ENCODE measurements at regions not wholly inside any gene's neighbourhood (a gene's known extent, or its start where the extent isn't known, plus 50 kb on each side); places are given as distances from the start of the nearest gene placed in this dataset.

- H3K4me3 ChIP-seq (replicated peaks; ENCODE audit: low read depth, low read length) = no peak overlapping the region
- no peak for DNase-seq (ENCODE audit: extremely low read depth, low read depth)
- TF ChIP-seq, protein P1, sequence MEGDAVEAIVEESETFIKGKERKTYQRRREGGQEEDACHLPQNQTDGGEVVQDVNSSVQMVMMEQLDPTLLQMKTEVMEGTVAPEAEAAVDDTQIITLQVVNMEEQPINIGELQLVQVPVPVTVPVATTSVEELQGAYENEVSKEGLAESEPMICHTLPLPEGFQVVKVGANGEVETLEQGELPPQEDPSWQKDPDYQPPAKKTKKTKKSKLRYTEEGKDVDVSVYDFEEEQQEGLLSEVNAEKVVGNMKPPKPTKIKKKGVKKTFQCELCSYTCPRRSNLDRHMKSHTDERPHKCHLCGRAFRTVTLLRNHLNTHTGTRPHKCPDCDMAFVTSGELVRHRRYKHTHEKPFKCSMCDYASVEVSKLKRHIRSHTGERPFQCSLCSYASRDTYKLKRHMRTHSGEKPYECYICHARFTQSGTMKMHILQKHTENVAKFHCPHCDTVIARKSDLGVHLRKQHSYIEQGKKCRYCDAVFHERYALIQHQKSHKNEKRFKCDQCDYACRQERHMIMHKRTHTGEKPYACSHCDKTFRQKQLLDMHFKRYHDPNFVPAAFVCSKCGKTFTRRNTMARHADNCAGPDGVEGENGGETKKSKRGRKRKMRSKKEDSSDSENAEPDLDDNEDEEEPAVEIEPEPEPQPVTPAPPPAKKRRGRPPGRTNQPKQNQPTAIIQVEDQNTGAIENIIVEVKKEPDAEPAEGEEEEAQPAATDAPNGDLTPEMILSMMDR (IDR thresholded peaks at IDR 0.05; ENCODE audit: low read depth, low read length, missing control alignments) = no peak
Measured at GRCh38 chr9:86521977-86522376, 167.8 kb upstream of the TUT7 start.

DNA sequence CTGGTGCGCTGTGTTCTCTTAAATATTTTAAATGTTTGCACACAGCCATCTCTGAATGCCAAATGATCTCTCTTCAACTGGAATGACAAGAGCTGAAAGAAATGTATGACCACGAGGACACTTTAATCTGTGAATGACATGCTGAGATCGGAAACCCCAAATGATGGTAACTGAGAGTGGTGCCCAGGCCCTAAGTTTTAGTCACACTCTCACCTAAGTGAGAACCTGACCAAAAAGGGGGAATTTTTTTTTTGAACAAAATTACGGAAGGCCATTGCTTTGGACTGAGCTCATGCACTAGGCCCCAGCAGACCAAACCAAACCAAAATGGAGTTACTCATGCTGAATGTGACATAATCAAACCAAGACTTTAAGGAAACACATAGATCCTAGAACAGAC lies 167.1 kb upstream of the TUT7 start:
- TF ChIP-seq, protein P1 (IDR thresholded peaks at IDR 0.05; ENCODE audit: low read depth, low read length, missing control alignments) = no peak

GRCh38 chr9:86519066-86519615 lies 164.9 kb upstream of the TUT7 start:
- no peak overlapping the region for H3K4me3 ChIP-seq (replicated peaks; ENCODE audit: low read depth, low read length)
- TF ChIP-seq, protein P1 (IDR thresholded peaks at IDR 0.05; ENCODE audit: low read depth, low read length, missing control alignments) = no peak
- DNase-seq (ENCODE audit: extremely low read depth, low read depth) = no peak

More for the DNA sequence above, 167.1 kb upstream of the TUT7 start:
- H3K4me3 ChIP-seq (replicated peaks; ENCODE audit: low read depth, low read length) = no peak overlapping the region
- no peak for DNase-seq (ENCODE audit: extremely low read depth, low read depth)

DNA sequence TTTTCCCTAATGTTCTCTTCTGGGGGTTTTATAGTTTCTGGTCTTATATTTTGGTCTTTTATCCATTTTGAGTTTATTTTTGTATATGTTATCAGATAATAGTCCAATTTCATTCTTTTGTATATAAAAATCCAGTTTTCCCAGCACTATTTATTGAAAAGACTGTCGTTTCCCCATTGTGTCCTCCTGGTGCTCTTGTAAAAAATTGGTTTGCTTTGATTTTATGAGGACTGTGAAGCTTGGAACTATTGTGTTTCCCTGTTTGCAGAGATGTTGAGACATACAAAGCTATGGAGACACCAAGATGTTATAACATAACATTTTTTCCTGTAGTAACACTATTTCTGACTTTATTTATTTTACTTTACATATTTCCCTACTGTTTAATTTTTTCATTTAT lies 163.3 kb upstream of the TUT7 start:
- no peak for DNase-seq (ENCODE audit: extremely low read depth, low read depth)
- TF ChIP-seq, protein P1 (IDR thresholded peaks at IDR 0.05; ENCODE audit: low read depth, low read length, missing control alignments) = no peak

GRCh38 chr9:86516564-86516963 lies 162.4 kb upstream of the TUT7 start:
- DNase-seq (ENCODE audit: extremely low read depth, low read depth) = no peak
- TF ChIP-seq, protein P1 (IDR thresholded peaks at IDR 0.05; ENCODE audit: low read depth, low read length, missing control alignments) = no peak
- no peak overlapping the region for H3K4me3 ChIP-seq (replicated peaks; ENCODE audit: low read depth, low read length)

More for the DNA sequence above, 163.3 kb upstream of the TUT7 start:
- H3K4me3 ChIP-seq (replicated peaks; ENCODE audit: low read depth, low read length) = no peak overlapping the region

GRCh38 chr9:86515221-86515620 lies 161.0 kb upstream of the TUT7 start:
- TF ChIP-seq, protein P1 (IDR thresholded peaks at IDR 0.05; ENCODE audit: low read depth, low read length, missing control alignments) = no peak

DNA sequence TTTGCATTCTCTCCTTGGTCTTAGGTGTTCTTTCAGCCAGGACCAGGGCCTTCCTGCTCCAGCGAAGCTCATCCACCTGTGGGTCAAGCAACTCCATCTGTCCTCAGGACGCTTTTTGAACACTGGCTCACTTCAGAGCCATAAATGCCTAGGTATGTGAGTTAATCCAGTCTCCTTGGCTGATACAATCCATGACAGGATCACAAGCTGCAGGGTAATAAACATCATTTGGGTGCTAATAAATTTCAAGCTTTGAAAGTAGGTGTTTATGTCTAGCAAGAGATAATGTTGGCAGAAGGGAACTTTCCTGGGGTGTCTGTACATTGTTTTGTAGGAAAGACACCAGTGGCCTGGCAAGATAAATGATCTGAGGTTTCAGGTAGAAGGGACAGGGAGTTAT lies 159.2 kb upstream of the TUT7 start:
- DNase-seq (ENCODE audit: extremely low read depth, low read depth) = no peak
- no peak overlapping the region for H3K4me3 ChIP-seq (replicated peaks; ENCODE audit: low read depth, low read length)
- TF ChIP-seq, protein P1 (IDR thresholded peaks at IDR 0.05; ENCODE audit: low read depth, low read length, missing control alignments) = no peak

More at GRCh38 chr9:86515221-86515620, 161.0 kb upstream of the TUT7 start:
- H3K4me3 ChIP-seq (replicated peaks; ENCODE audit: low read depth, low read length) = no peak overlapping the region
- no peak for DNase-seq (ENCODE audit: extremely low read depth, low read depth)
